ENCODE measurements at regions not wholly inside any gene's neighbourhood (a gene's known extent, or its start where the extent isn't known, plus 50 kb on each side); places are given as distances from the start of the nearest gene placed in this dataset.

GRCh38 chr9:652914-653313, 188.6 kb upstream of the DMRT1 start:
- Histone ChIP-seq H3K27ac (no peak overlapping the region), H2AFZ (replicated peaks) (no peak overlapping the region), H3K4me1 (peaks cover 20% of the 10 kb centered on the region), H3K4me2 (no peak overlapping the region), H3K79me2 (ENCODE audit: low read depth) (no peaks in the 10 kb centered on the region), H3K9ac (no peak overlapping the region), H3K4me3 (no peak overlapping the region), H3K36me3 (no peaks in the 10 kb centered on the region), H3F3A (ENCODE audit: low read depth) (no peaks in the 10 kb centered on the region), H3K27me3 (no peaks in the 10 kb centered on the region), H3K9me3 (ENCODE audit: low read depth) (no peaks in the 10 kb centered on the region), H4K20me1 (ENCODE audit: low read depth) (peaks cover 4% of the 10 kb centered on the region)
- no peak for DNase-seq (ENCODE audit: low spot score)
- H3K36me3 Mint-ChIP-seq = no peaks in the 10 kb centered on the region
- peaks cover 17% of the 10 kb centered on the region for H3K4me1 Mint-ChIP-seq
- no peak overlapping the region for H3K4me3 Mint-ChIP-seq
- peaks cover 3% of the 10 kb centered on the region for H3K27me3 Mint-ChIP-seq (ENCODE audit: insufficient read depth, low read depth)
- no peak for TF ChIP-seq CTCF (IDR thresholded peaks at IDR 0.05)
- no peak for TF ChIP-seq EZH2 (IDR thresholded peaks at IDR 0.05)
- no peak for TF ChIP-seq EZH2phosphoT487 (IDR thresholded peaks at IDR 0.05)
- H3K27ac Mint-ChIP-seq = no peak overlapping the region
- no peaks in the 10 kb centered on the region for H3K9me3 Mint-ChIP-seq

GRCh38 chr9:653421-653820, 188.1 kb upstream of the DMRT1 start:
- peaks cover 20% of the 10 kb centered on the region for H3K4me1 ChIP-seq
- H3K27ac Mint-ChIP-seq = no peak overlapping the region
- peaks cover 17% of the 10 kb centered on the region for H3K4me1 Mint-ChIP-seq
- H3K9me3 ChIP-seq (ENCODE audit: low read depth) = no peaks in the 10 kb centered on the region
- H3K9me3 Mint-ChIP-seq = no peaks in the 10 kb centered on the region
- TF ChIP-seq CTCF (IDR thresholded peaks at IDR 0.05) (no peak), EZH2phosphoT487 (IDR thresholded peaks at IDR 0.05) (no peak), EZH2 (IDR thresholded peaks at IDR 0.05) (no peak)
- H3K27me3 Mint-ChIP-seq (ENCODE audit: insufficient read depth, low read depth) = peaks cover 3% of the 10 kb centered on the region
- peaks cover 4% of the 10 kb centered on the region for H4K20me1 ChIP-seq (ENCODE audit: low read depth)
- no peaks in the 10 kb centered on the region for H3K36me3 ChIP-seq
- no peak overlapping the region for H3K9ac ChIP-seq
- no peak overlapping the region for H3K4me3 Mint-ChIP-seq
- no peaks in the 10 kb centered on the region for H3K79me2 ChIP-seq (ENCODE audit: low read depth)
- H3K4me3 ChIP-seq = no peak overlapping the region
- no peaks in the 10 kb centered on the region for H3K36me3 Mint-ChIP-seq
- no peak for DNase-seq (ENCODE audit: low spot score)
- H3F3A ChIP-seq (ENCODE audit: low read depth) = no peaks in the 10 kb centered on the region
- H3K4me2 ChIP-seq = no peak overlapping the region
- H3K27me3 ChIP-seq = no peaks in the 10 kb centered on the region
- no peak overlapping the region for H3K27ac ChIP-seq
- H2AFZ ChIP-seq (replicated peaks) = no peak overlapping the region

GRCh38 chr9:653856-654387, 187.6 kb upstream of the DMRT1 start:
- no peaks in the 10 kb centered on the region for H3K27me3 ChIP-seq

More at GRCh38 chr9:653856-654387, 187.6 kb upstream of the DMRT1 start:
- no peak for DNase-seq (ENCODE audit: low spot score)
- H3K4me1 ChIP-seq = peaks cover 20% of the 10 kb centered on the region
- no peaks in the 10 kb centered on the region for H3K36me3 ChIP-seq
- no peaks in the 10 kb centered on the region for H3K36me3 Mint-ChIP-seq
- H3K27me3 Mint-ChIP-seq (ENCODE audit: insufficient read depth, low read depth) = peaks cover 3% of the 10 kb centered on the region
- no peak overlapping the region for H3K27ac ChIP-seq
- no peak overlapping the region for H3K4me3 ChIP-seq
- H3K4me3 Mint-ChIP-seq = no peak overlapping the region
- H3K79me2 ChIP-seq (ENCODE audit: low read depth) = no peaks in the 10 kb centered on the region
- H3K9me3 ChIP-seq (ENCODE audit: low read depth) = no peaks in the 10 kb centered on the region
- H3K27ac Mint-ChIP-seq = no peak overlapping the region
- no peaks in the 10 kb centered on the region for H3F3A ChIP-seq (ENCODE audit: low read depth)
- peaks cover 17% of the 10 kb centered on the region for H3K4me1 Mint-ChIP-seq
- no peak overlapping the region for H2AFZ ChIP-seq (replicated peaks)
- no peak overlapping the region for H3K9ac ChIP-seq
- no peak overlapping the region for H3K4me2 ChIP-seq
- no peaks in the 10 kb centered on the region for H3K9me3 Mint-ChIP-seq
- peaks cover 4% of the 10 kb centered on the region for H4K20me1 ChIP-seq (ENCODE audit: low read depth)
- TF ChIP-seq CTCF (IDR thresholded peaks at IDR 0.05) (no peak), EZH2 (IDR thresholded peaks at IDR 0.05) (no peak), EZH2phosphoT487 (IDR thresholded peaks at IDR 0.05) (no peak)
